Muscle layer of colon (tissue), 2 donors: ENCODE measurements at regions not wholly inside any gene's neighbourhood (a gene's known extent, or its start where the extent isn't known, plus 50 kb on each side); places are given as distances from the start of the nearest gene placed in this dataset.

Experiments
- H3K27ac ChIP-seq: one replicate; pipeline ENCODE4 v1.7.0; 2013; ENCODE audit warnings: low read depth, mild to moderate bottlenecking, low read length, moderate library complexity
- H3K27me3 ChIP-seq, 2 donors: one replicate each; pipeline ENCODE4 v1.7.0; 2013; ENCODE audit warnings: low read length in 2 of 2, mild to moderate bottlenecking in 2 of 2; ENCODE audit not compliant: insufficient read depth in 2 of 2, control insufficient read depth in 1 of 2
- H3K36me3 ChIP-seq: one replicate; pipeline ENCODE4 v1.7.0; 2013; ENCODE audit warnings: mild to moderate bottlenecking, low read length; ENCODE audit not compliant: insufficient read depth
- H3K4me1 ChIP-seq: one replicate; pipeline ENCODE4 v1.7.0; 2013; ENCODE audit warnings: mild to moderate bottlenecking, low read length; ENCODE audit not compliant: insufficient read depth
- H3K4me3 ChIP-seq, 2 donors: one replicate each; pipeline ENCODE4 v1.7.0; 2013; ENCODE audit warnings: low read length in 2 of 2, low read depth in 1 of 2, mild to moderate bottlenecking in 1 of 2, moderate library complexity in 1 of 2
- H3K9ac ChIP-seq: one replicate; pipeline ENCODE4 v1.7.0; 2013; ENCODE audit warnings: low read length
- H3K9me3 ChIP-seq: one replicate; pipeline ENCODE4 v1.7.0; 2013; ENCODE audit warnings: mild to moderate bottlenecking, low read length
- donor health status: abdominal sarcoma.
- donor health status: Adenocarcinoma of cecum.

DNA sequence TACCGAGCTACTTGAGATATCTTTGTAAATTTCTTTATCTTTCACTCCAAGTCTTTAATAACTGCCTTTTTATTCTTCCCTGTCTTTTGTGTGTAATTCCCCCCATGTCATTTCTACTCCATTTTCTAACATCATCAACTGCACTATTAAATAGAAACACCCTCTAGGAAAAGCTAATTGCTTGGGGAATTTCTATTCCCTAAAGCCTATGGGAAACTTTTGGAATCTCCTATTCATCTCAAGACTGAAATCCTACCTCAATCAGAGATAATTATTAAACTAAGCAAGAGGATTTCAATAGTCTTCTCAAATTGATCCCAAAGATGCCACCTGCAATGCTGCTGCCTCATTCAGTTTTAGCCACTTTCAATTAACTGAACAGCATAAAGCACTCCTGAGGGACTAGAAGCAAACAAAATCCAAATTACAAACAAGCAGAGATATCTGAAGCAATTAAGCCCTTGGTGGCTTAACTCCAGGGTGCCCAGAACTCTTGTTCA lies 598.7 kb downstream of the IGSF11 start:
- H3K9ac ChIP-seq, result no peak overlapping the region
- H3K27ac ChIP-seq, result no peak overlapping the region
- no peaks in the 10 kb centered on the region for H3K4me1 ChIP-seq
- H3K36me3 ChIP-seq, result no peaks in the 10 kb centered on the region
- no peaks in the 10 kb centered on the region for H3K27me3 ChIP-seq
- no peaks in the 10 kb centered on the region for H3K9me3 ChIP-seq
- no peak overlapping the region for H3K4me3 ChIP-seq

DNA sequence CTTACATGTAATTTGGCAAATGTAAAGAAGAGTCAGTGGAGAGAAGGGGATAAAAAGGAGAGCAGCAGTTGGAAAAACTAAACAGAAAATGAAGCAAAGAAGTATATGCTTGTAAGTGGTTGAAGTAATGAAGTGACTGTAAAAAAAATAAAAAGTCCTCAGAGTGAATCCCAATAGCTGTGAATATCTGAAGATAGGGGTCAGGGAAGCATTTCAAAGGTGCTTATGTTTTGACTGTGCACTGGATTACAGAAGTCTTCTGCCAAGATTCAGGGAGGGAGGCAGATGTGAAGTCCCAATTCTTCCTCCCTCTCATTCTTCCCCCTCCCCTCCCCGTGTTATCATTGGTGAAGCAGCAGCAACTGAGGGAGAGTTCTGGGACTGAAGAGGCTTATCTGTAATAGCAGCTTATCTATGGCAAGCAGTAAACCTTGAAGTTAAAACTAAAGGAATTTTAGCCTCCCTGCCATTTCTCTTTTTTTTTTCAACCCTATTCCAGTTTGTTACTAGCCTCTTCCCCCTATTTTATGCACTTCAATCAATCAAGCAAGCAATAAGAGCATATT lies 597.9 kb downstream of the IGSF11 start:
- Histone ChIP-seq H3K27me3 (no peaks in the 10 kb centered on the region), H3K27ac (no peak overlapping the region), H3K9me3 (no peaks in the 10 kb centered on the region), H3K4me3 (no peak overlapping the region), H3K4me1 (no peaks in the 10 kb centered on the region), H3K36me3 (no peaks in the 10 kb centered on the region), H3K9ac (no peak overlapping the region)

DNA sequence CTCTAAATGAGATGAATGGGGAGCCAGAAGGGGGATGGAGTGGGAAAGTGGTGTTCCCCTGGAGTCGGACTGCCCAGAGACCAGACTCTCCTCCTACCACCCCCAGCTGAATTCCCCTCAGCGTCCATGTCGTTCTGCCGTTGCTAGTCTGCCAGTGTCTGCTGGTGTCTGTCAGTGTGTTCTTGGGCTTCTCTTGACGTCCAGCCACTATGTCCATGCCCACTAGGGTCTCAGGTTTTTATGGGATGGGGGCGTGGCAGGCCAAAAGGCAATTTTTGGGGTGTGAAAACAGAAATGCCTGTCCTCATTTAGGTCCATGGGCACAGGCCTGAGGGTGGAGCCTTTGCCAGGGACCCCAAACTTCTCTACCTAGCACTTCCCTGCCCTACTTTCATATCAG lies 589.6 kb downstream of the IGSF11 start:
- H3K36me3 ChIP-seq, result no peaks in the 10 kb centered on the region
- H3K4me3 ChIP-seq, result no peak overlapping the region
- no peaks in the 10 kb centered on the region for H3K27me3 ChIP-seq
- H3K9ac ChIP-seq, result no peak overlapping the region
- no peaks in the 10 kb centered on the region for H3K9me3 ChIP-seq
- no peak overlapping the region for H3K27ac ChIP-seq
- H3K4me1 ChIP-seq, result no peaks in the 10 kb centered on the region

GRCh38 chr3:118447339-118447738 lies 587.3 kb downstream of the IGSF11 start:
- Histone ChIP-seq H3K9ac (no peak overlapping the region), H3K9me3 (no peaks in the 10 kb centered on the region), H3K27me3 (no peaks in the 10 kb centered on the region), H3K36me3 (no peaks in the 10 kb centered on the region), H3K27ac (no peak overlapping the region), H3K4me3 (no peak overlapping the region), H3K4me1 (no peaks in the 10 kb centered on the region)

DNA sequence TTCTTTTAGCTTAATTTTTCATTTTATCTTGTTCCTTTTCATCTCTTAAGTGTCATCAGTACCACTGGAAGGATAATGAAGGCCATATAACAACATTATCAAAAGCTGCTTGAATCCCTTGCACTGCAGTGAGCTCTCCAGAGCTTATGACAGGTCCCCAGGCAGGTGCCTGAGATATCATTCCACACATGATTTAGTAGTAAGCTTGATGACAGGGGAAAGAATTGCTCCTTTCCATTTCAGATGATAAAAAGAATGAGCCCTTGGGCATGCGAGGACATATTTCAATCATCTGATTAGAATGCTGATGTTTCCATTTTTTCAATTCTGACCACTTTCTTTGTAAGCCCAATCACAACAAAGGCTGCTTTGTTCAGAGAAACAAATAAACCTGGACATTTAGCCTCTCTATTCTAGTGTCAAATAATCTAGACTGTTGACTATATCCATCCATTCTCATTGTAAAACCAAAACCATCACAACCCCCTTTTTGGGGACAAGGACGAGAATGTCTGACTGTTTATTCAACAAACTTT lies 567.8 kb downstream of the IGSF11 start:
- no peak overlapping the region for H3K4me3 ChIP-seq
- H3K9ac ChIP-seq, result no peak overlapping the region
- H3K27ac ChIP-seq, result no peak overlapping the region
- H3K9me3 ChIP-seq, result no peaks in the 10 kb centered on the region
- no peaks in the 10 kb centered on the region for H3K36me3 ChIP-seq
- no peaks in the 10 kb centered on the region for H3K27me3 ChIP-seq
- no peaks in the 10 kb centered on the region for H3K4me1 ChIP-seq

DNA sequence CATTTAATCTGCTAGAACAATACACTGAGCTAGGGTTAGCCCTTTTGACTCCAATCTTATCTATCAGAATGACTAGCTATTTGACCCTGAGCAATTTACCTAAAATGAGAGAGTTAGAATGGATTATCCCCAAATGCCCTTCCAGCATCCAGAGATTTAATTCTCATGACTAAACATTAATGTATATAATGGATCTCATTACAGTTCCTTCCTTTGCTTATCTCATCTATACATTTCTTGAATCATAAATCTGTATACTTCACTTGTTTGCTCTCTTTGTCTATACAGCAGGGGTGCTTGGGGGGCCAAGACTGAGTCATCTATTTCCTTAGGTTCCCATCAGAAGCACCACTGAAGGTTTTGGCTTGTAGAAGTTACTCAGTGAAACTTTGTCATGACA lies 565.8 kb downstream of the IGSF11 start:
- no peak overlapping the region for H3K4me3 ChIP-seq
- H3K27me3 ChIP-seq, result no peaks in the 10 kb centered on the region
- H3K9ac ChIP-seq, result no peak overlapping the region
- H3K4me1 ChIP-seq, result no peaks in the 10 kb centered on the region
- H3K36me3 ChIP-seq, result no peaks in the 10 kb centered on the region
- H3K9me3 ChIP-seq, result no peaks in the 10 kb centered on the region
- H3K27ac ChIP-seq, result no peak overlapping the region

- Histone ChIP-seq H3K36me3 (no peaks in the 10 kb centered on the region), H3K4me1 (no peaks in the 10 kb centered on the region), H3K27ac (no peak overlapping the region), H3K9ac (no peak overlapping the region), H3K9me3 (no peaks in the 10 kb centered on the region), H3K27me3 (no peaks in the 10 kb centered on the region), H3K4me3 (no peak overlapping the region)
Measured at GRCh38 chr3:118472586-118472985, 562.1 kb downstream of the IGSF11 start.

- no peaks in the 10 kb centered on the region for H3K27me3 ChIP-seq
- H3K9me3 ChIP-seq, result no peaks in the 10 kb centered on the region
- H3K36me3 ChIP-seq, result no peaks in the 10 kb centered on the region
- H3K9ac ChIP-seq, result no peak overlapping the region
- H3K27ac ChIP-seq, result no peak overlapping the region
- H3K4me1 ChIP-seq, result no peaks in the 10 kb centered on the region
- no peak overlapping the region for H3K4me3 ChIP-seq
Measured at GRCh38 chr3:118473343-118473742, 561.3 kb downstream of the IGSF11 start.

DNA sequence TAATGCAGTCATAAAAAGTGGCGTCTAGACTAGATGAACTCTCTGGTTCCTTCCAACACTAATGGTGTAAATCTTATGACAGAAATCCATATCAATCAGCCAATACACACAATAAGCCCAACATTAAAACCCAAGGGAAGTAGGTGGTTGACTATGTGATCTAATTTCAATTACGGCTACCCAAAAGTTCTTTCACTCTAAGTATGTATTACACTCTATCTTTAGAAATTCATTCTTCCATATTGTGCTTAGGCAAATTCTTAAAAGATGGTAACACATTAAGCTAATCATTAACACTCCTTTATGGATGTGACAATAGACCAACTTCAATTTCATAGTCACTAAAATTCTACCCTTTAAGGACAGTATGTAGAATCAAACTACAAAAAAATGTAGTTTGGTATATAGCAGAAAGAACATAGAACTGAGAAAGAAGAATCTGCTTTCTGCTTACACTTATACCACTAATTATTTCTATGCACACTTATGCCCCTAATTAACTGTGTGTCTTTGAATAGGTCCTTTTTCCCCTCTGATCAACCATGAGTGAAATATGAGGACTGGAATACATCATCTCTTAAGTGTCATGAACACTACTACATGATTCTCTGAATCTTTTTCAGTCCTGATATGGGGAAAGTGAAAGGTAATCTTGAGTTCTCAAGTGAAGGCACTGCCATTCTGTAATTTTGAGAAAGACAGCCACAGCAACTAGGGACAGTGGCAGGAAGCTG lies 557.6 kb downstream of the IGSF11 start:
- Histone ChIP-seq H3K36me3 (no peaks in the 10 kb centered on the region), H3K9ac (no peak overlapping the region), H3K27me3 (no peaks in the 10 kb centered on the region), H3K4me3 (no peak overlapping the region), H3K9me3 (no peaks in the 10 kb centered on the region), H3K27ac (no peak overlapping the region), H3K4me1 (no peaks in the 10 kb centered on the region)

DNA sequence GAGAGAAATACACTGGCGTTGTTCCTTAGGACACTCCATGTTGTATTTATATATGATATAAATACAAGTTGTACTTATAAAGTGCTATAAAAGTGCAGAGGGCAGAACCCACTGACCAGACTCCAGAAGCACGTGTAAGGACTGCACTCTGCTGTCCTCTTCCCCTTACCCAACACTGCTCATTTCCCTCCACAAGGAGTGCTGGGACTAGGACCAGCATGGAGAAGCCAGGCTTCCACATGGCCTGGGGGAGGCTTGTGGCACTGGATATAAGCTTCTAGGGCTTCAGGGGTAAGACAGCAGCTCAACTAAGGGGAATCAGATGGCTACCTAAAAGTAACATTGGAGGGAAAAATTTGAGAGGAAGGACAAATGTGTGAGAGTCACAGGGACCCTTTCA lies 556.9 kb downstream of the IGSF11 start:
- Histone ChIP-seq H3K27ac (no peak overlapping the region), H3K27me3 (no peaks in the 10 kb centered on the region), H3K4me1 (no peaks in the 10 kb centered on the region), H3K4me3 (no peak overlapping the region), H3K36me3 (no peaks in the 10 kb centered on the region), H3K9ac (no peak overlapping the region), H3K9me3 (no peaks in the 10 kb centered on the region)

GRCh38 chr3:118478706-118479276 lies 555.9 kb downstream of the IGSF11 start:
- Histone ChIP-seq H3K9ac (no peak overlapping the region), H3K27me3 (no peaks in the 10 kb centered on the region), H3K36me3 (no peaks in the 10 kb centered on the region), H3K4me3 (no peak overlapping the region), H3K27ac (no peak overlapping the region), H3K9me3 (no peaks in the 10 kb centered on the region), H3K4me1 (no peaks in the 10 kb centered on the region)
